ENCODE measurements at regions not wholly inside any gene's neighbourhood (a gene's known extent, or its start where the extent isn't known, plus 50 kb on each side); places are given as distances from the start of the nearest gene placed in this dataset.

DNA sequence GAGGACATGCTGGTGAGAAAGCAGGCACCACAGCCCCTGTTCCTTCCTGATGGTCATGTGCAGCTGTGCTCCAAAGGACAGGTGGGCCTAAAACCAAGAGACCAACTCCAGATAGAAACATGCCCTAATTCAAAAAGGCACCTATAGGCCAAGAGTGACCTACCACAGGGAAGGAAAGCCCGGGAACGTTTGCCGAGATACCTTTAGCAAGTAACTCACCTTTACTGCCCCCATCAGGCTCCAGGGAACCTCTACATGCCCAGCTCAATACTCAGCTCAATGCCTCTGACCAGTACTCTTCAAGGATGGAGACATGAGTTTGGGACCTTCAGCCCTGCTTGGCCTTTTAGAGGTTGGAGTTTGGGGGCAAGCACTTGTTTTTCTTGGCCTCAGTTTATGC is 172.8 kb upstream of the FSTL4 start:
- TF ChIP-seq, protein P1, sequence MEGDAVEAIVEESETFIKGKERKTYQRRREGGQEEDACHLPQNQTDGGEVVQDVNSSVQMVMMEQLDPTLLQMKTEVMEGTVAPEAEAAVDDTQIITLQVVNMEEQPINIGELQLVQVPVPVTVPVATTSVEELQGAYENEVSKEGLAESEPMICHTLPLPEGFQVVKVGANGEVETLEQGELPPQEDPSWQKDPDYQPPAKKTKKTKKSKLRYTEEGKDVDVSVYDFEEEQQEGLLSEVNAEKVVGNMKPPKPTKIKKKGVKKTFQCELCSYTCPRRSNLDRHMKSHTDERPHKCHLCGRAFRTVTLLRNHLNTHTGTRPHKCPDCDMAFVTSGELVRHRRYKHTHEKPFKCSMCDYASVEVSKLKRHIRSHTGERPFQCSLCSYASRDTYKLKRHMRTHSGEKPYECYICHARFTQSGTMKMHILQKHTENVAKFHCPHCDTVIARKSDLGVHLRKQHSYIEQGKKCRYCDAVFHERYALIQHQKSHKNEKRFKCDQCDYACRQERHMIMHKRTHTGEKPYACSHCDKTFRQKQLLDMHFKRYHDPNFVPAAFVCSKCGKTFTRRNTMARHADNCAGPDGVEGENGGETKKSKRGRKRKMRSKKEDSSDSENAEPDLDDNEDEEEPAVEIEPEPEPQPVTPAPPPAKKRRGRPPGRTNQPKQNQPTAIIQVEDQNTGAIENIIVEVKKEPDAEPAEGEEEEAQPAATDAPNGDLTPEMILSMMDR (IDR thresholded peaks at IDR 0.05): no peak
- TF ChIP-seq POLR2A (IDR thresholded peaks at IDR 0.05): no peak

All from tibial nerve (tissue), 3 donors.